SIG-M5 (cell line): ENCODE measurements at regions not wholly inside any gene's neighbourhood (a gene's known extent, or its start where the extent isn't known, plus 50 kb on each side); places are given as distances from the start of the nearest gene placed in this dataset.
"Not testable (repeated sequence)": the region's sequence is repeated elsewhere in the genome, so short reads cannot be mapped to it uniquely, and the experiment has no call there.

Source experiments
- DNase-seq: peaks from one replicate; lab custom pipeline; 2025; lab: John Stamatoyannopoulos, UW

DNA sequence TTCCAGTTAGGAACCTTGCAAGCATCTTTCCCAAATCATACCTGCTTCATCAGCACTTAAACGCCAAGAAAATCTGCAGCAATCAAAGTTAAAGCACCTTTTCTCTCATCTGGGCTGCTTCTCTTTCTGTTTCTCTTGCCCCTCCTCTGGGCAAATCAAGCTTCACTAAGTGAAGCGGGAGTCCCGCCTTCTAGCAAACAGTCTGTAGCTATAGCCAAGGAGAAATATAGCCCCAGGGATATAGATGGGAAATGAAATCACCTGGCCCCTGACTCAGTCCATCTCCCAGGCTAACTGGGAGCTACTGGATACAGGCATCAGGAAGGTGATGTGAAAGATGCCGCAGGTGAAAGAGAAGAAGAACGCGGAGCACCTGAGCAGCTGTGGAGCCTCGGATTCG, 481.9 kb downstream of the C6orf118 start:
- no peak for DNase-seq

DNA sequence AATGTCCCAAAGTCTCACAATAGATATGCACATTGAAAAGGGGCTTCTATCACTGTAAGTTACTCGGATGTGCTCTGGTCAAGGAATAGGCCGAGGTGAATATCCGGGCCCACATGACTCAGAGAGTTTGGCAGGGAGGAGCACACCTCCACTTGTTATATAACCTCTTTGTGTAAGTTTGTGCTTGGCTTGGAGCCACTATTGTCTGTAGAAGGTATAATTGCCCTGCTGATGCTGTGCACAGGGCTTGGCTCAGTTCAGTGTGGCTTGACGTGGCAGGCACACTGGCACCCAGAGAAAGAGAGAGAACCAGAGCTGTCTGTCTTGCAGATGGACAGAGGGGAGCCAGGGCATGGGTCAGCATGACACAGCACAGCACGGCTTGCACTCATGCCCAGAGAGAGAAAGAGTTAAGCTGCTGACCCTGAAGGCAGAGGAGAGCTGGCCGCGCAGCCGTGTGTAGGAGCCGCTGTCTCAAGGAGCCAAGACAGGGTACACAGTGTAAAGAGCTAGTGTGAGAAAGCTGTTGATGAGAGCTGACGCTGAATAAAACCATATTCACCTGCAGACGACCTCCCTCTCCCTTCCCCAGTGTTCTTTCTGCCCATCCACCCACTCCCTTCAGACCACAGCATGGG, 482.5 kb downstream of the C6orf118 start:
- DNase-seq: no peak

DNA sequence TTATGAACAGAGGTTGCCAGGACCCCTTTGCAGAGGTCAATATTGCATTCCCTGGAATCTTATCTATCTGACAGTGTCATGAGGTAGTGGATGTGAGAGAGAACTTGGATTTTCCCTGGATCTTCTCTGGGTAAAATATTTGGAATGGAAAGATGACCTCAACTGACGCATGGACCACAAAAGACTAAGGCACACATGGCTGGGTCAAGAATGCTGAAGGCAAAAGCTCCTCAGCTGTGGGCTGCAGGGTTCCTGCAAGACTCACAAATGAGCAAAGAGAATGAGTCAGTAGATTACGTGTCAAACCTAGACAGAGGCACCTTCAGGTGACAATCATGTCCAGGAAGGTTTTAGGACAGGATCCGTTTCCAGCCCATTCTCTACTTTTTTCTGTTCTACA, 484.0 kb downstream of the C6orf118 start:
- no peak for DNase-seq

DNA sequence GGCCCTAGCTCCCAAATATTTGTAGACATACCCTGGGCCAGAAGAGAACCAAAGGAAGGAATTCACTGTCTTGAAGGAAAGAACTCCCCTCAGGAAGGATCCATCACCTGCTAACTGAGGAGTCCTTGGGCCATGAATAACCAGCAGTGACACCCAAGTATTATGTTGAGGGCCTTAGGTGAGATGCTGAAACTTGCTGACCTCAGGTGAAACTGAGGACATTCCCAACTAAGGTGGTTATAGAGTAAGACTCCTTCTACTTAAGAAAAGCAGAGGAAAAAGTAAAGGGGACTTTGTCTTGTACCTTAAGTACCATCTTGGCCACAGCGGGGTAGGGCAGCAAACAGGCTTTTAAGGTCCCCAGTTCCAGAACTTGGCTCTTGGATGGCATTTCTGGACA, 491.7 kb downstream of the C6orf118 start:
- no peak for DNase-seq

DNA sequence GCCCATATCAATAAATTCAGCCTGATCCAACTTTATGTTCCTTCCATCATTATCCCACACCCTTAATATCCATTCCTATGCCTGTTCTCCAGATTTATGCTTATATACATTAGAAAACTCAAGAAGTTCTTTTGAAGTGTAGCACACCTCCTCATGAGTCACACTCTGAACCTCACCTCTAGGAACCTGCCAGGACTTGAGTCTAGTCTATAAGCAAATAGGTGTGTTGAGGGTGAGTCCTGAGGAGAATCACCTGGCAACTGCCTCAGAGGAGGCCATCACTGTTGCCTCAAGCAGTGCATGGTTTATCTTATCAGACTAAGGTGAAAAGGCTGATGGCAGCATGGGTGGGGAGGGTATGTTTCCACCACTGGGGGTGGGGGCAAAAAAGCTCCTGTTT, 496.7 kb downstream of the C6orf118 start:
- DNase-seq: no peak

DNA sequence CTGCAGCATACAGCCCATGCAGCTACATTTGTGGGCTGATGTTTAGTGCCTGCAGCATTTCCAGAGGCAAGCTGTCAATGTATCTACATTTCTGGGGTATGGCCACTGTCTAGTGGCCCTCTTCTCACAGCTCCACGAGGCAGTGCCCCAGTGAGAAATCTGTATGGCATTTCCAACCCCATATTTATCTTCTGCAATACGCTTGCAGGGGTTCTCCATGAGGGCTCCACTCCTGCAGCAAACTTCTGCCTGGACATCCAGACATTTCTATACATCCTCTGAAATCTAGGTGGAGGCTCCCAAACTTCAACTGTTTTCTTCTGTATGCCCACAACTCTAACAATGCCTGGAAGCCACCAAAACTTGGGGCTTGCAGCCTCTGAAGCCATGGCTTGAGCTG, 502.3 kb downstream of the C6orf118 start:
- DNase-seq: no peak

DNA sequence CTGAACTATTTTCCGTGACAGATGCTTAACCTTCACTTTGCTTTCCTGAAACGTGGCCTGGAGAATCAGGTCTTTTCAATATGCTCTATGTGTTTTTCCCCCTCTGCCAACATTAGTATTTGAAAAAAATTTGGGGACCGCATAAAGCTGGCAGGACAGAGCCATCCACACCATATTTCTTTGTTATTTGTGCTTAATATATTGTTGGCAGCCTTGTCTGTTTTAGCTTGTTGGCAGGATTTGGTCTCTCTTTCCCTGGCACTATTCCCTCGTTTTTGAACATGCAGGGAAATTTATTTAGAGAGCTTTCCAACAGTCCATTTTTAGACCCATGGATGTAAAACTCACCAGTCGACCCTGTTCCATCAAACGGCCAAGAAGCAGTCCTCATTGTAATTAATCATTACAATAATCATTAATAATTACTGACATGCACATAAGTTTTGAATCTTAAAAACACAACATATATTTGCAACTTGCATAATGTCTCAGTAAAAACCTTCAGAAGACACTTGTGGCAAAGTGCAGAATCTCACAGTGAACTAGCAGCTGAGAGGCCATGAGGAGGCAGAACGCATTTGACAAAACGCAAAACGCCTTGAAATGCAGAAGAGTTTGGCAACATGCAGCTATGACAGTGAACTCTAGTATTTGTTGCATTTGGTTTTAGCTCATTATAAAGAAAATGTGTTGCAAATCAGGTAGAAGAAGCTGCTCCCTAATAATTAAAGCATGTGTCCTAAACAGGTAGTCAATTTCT, 514.2 kb downstream of the C6orf118 start:
- DNase-seq: no peak

DNA sequence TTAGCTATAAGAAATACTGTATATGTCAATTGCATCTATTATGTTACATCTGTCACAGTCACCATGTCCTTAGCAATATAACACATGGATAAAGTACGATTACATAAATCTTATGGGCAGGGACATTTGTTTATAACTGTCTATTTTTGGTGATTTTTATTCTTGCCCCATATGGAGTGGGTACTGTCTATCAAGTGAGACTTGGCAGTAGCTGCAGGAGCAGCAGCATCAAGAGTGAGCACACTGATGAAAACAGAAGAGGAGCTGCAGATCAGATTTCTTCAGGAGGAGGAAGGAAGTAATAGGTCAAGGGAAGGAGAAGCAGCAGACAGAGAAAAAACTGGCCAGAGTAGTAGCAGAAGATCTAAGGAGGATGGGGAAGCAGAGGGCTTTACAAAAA, 516.7 kb downstream of the C6orf118 start:
- DNase-seq: no peak

DNA sequence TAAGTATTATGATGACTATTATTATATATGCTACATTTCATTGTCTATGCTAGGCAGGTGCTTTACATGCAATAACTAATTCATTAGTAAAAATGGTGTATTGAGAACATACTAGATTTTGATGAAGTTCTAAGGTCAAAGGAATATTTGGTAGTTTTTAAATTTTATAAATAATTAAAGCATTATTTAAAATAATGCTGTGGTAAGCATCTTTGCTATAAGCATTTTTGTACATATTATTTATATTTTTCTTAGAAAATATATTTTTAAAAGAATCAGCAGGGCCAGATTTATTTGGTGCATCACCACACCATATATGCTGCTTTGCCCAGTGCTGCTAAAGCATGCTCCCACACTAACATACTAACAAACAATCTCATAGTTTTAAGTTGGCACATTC, 517.9 kb downstream of the C6orf118 start:
- DNase-seq: no peak

DNA sequence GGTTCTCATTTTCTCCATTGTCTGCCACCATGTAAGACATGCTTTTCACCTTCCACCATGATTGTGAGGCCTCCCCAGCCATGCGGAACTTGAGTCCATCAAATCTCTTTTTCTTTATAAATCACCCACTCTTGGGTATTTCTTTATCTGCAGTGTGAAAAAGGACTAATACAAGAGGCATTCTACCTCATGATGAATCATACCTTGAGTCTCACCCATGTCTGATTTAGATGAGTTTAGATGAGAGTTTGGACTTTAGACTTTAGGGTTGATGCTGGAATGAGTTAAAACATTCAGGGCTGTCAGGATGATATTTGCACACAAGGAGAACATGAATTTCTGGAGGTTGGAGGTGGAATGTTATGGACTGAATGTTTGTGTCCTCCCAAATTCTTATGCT, 545.6 kb downstream of the C6orf118 start:
- DNase-seq: no peak

DNA sequence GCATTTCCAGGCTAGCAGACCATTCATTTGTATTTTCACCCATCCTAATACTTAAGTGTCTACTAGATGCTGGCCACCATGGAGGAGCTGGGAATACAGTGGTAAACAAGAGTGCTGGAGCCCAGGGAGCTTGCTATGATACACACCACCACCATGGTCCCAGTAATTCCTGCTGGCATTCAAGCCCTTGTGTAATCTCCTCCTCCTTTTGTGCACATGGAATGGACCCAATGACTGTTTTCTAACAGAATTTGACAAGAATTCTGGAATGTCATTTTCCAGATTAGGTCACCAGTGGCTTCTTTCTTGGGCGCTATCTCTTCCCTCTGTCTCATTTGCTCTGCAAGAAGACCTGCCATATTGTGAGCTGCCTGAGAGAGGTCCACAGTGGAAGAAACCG, 552.0 kb downstream of the C6orf118 start:
- DNase-seq: no peak

DNA sequence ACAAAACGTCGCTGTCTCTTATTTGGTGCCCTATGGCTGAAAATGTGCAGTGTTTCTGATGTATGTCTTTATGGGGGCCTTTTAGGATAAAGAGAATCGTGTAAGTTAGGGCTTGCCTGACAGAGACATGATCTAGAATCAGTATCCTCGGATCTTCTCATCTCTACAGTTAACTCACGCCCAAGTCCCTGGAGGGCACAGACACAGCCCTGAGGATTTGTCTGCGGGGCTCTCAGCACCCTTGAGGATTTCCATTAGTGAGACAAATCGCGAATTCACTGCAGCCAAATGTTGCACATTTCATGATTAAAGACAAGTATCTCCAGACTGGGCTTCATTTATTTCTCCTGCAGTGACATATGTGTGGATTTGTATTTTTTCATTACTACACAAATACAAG, 552.7 kb downstream of the C6orf118 start:
- DNase-seq: no peak

DNA sequence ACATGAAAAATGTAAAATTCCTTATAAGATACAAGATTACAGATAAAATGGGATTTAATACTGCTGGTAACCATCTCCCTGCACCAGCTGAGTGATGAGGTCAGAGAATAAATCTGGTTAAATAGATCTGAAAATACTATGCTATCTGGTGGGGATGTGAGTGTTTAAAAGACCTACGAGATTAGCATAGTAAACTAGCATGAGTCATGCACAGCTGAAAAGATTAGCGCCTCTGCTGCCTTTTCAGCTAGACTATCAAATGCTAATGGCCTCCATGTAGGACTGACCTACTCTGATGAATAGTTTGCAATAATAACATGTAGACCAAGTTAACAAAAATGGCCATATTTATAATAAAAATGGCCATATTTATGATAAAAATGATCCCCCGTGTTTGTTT, 553.3 kb downstream of the C6orf118 start:
- DNase-seq: no peak

DNA sequence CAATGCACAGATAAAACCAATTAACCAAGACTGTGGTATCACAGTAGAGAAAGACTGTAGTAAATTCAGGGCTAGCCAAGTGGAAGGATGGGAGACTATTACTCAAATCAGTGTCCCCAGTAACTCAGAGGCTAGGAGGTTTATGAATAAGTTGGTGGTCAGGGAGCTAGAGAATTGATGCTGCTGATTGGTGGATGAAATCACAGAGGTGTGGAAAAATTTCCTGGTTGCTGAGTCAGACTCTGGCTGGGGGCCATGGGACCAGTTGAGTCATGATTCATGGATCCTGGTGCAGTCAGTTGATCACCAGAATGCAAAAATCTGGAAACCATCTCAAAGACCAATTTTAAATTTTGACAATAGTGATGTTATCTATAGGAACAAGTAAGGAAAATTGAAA, 555.9 kb downstream of the C6orf118 start:
- no peak for DNase-seq

DNA sequence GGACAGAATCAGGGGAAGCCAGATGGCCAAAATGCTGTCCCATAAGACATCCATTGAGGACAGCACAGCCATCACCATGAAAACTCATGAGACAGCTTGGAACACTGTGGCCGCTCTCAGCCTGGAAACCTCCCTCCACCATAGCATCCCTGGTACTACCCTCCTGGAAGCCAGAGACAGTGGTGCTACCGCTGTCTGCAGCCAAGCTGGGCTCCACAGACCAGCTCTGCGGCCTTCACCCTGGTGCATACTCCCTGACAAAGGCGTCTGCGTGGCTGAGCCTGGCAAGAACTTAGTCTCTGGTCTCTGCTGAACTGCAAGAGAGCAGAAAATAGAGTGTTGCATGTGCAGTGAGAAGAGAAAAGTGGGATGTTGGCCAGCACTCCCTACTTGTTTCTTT, 558.0 kb downstream of the C6orf118 start:
- no peak for DNase-seq

DNA sequence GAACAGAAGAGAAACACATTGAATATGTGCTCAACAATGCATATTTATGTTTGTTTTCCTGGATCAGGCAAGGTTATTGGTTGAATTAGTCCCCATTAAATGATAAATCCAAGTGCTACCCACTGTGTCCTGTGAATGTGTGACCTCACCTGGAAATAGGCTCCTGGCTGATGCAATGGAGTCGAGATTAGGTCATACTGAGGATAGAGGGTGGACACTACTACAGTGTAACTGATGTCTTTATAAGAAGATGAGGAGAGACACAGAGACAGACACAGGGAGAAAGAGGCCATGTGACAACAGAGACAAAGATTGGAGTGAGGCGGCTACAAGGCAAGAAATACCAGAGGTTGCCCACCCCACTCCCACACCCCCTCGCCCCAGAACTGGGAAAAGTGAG, 559.3 kb downstream of the C6orf118 start:
- DNase-seq: no peak

DNA sequence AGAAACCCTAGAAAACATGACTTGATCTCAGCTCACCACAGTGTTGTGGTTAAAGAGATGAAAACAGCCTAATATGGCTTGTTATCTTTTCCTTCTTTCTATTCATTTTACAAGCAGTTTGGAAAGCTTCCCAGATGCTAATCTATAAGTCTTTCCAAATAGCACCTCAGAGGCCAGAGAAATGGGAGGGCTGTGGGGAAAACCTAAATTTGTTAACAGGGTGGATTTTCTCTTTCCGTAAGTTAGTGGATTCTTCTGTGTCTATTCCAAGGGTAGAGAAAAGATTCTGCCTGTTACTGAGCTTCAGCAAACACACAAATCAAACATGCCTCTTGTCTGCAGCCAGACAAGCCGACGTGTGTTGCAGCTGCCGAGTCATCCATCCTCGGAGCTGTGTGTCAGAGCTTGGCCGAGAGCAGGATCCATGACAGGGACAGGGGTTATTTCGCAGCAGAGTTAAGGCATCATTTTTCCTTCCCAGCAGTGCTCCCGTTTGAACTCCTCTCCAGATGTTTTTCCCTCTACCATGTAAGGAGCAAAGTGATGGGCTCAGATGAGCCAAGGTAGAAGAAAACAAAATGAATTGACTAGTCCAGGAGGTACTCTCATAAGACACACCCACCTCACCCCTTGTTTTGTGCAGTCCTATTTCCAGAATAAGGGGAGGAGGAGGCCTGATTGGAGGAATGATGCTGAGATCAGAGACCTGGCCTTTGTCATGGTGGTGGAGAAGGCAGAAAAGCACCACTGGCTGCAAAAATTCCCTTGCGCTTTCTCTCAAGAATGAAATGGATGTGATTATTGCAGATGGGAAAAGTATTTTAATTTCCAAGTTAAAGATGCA, 560.0 kb downstream of the C6orf118 start:
- DNase-seq: no peak

DNA sequence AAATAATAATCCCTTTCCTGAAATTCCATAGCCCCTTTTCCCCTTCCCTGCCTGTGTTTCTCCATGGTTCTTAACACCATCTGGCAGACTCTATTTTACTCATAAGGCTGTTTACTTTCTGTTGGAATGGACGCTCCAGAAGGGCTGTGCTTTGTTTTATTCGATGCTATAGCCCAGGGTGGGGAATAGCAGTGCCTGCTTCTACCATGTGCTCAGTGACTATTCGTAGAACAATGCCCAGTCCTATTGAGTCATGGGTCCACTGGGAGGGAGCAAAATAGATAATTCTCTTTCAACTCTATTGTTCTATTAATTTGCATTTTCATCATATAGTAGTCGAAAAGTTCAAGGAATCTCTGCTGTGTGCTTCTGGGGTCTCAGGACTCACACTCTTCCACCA, 565.1 kb downstream of the C6orf118 start:
- DNase-seq: no peak

DNA sequence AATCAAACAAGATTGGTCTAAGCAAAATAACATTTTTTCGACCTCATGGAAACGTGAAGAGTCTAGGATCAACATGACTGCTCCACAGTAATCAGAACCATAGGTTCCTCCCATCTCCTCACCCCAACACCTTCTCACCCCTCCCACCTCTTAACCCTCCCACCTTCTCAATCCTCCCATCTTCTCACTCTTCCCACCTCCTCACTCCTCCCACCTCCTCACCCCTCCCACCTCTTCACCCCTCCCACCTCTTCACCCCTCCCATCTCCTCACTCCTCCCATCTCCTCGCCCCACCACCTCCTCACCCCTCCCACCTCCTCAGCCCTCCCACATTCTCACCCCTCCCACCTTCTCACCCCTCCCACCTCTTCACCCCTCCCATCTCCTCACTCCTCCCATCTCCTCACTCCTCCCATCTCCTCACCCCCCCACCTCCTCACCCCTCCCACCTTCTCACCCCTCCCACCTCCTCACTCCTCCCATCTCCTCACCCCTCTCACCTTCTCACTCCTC, 567.4 kb downstream of the C6orf118 start:
- no peak for DNase-seq

DNA sequence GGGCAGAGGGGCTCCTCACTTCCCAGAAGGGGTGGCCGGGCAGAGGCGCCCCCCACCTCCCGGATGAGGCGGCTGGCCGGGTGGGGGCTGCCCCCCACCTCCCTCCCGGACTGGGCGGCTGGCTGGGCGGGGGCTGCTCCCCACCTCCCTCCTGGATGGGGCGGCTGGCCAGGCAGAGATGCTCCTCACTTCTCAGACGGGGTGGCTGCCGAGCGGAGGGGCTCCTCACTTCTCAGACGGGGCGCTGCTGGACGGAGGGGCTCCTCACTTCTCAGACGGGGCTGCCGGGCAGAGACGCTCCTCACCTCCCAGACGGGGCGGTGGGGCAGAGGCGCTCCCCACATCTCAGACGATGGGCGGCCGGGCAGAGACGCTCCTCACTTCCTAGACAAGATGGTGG, 573.3 kb downstream of the C6orf118 start:
- DNase-seq: not testable (repeated sequence)

DNA sequence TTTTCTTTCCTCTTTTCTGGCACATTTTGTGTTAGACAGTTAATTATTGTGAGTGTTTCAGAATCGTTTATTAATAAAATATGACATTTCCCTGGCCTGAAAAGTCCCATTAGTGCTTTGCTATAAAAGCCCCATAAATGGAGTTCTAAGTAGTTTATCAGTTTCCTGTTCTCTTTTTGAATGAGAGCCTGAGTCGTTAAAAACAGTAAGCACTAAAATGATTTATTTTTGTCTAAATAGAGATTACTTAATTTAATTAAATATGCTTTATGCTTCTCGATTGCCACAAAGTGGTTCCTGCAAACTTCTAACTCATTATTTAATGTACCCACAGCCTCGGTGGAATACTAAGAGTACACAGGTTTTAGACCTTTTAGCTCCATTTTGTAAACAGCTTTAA, 577.9 kb downstream of the C6orf118 start:
- no peak for DNase-seq

DNA sequence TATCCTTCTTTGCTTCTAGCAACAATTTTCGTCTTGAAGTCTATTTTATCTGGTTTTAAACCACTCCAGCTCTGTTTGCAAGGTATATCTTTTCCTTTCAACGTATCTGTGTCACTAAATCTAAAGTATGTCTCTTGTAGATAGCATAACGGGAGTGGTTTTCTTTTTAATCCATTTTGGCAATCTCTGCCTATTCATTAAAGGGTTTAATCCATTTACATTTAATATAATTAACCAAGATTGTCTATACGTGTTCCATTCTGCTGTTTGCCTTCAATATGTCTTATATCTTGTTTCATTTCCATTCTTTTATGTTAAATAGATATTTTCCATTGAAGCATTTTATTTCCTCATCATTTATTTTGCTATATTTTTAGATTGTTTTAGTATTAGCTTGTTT, 587.9 kb downstream of the C6orf118 start:
- no peak for DNase-seq

DNA sequence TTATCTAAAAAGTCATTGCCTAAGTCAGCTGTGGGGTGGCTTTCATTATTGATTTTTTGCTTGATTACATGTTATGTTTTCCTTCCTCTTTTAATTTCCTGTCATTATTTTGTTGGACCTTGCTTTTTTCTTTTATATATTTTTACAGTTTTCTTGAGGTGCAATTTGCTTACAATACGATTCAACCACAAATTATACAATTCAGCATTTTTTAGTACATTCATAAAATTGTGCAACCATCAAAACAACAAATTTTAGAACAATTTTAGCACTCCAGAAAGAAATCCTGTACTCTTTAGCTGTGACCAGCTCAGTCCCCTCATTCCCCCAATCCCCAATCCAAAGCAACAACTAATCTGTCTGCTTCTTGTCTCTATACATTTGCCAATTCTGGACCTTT, 608.9 kb downstream of the C6orf118 start:
- DNase-seq: no peak
